ENCODE measurements at regions not wholly inside any gene's neighbourhood (a gene's known extent, or its start where the extent isn't known, plus 50 kb on each side); places are given as distances from the start of the nearest gene placed in this dataset.

DNA sequence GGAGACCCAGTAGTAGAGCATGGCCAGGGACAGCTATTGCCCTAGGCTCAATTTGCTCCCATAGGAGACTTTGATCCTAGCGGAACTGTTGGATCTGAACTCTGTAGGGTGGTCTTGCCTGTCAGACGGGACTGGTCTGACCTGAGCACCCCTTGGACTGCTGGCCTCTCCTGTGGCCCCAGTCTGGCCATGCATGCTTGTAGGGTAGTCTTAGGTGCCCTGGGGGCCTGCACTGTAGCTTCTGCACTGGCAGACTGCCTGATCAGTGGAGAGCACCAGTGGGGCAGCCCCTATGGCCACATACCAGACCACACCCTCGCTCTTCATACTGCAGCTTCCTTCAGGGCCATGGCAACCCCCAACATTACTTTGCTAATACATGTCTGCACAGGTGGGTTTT is 396.1 kb upstream of the GRAMD2B start:
- TF ChIP-seq ZFP36 (IDR thresholded peaks at IDR 0.05; ENCODE audit: borderline replicate concordance, partially characterized antibody): no peak
- no peak for TF ChIP-seq CTCF (IDR thresholded peaks at IDR 0.05)
